SK-N-MC (cell line): ENCODE measurements at regions not wholly inside any gene's neighbourhood (a gene's known extent, or its start where the extent isn't known, plus 50 kb on each side); places are given as distances from the start of the nearest gene placed in this dataset.

Experiments
- DNase-seq: peaks from one replicate; pipeline ENCODE4 v3.0.0-alpha.2; 2011; ENCODE audit warnings: low read depth, low spot score
- H3K27ac ChIP-seq: fragments of 200-600 bp; sonication (generic); 2 replicates; pipeline ENCODE4 v1.5.1; 2016; ENCODE audit warnings: mixed run types
- H3K36me3 ChIP-seq: fragments of 200-600 bp; sonication (generic); 2 replicates; pipeline ENCODE4 v1.6.1; 2017; ENCODE audit warnings: antibody characterized with exemption, low read length, mixed read lengths; ENCODE audit not compliant: insufficient read depth
- H3K4me3 ChIP-seq: fragments of 200-600 bp; sonication (generic); 2 replicates; pipeline ENCODE4 v1.5.1; 2016
- H3K9ac ChIP-seq: fragments of 200-600 bp; sonication (generic); 2 replicates; pipeline ENCODE4 v1.8.0; 2017; ENCODE audit warnings: mixed run types, mixed read lengths; ENCODE audit not compliant: insufficient read length
- H3K9me3 ChIP-seq: fragments of 200-600 bp; sonication (generic); 2 replicates; pipeline ENCODE4 v1.6.1; 2017; ENCODE audit warnings: low read depth, mild to moderate bottlenecking, antibody characterized with exemption, low read length, moderate library complexity, mixed read lengths
- EZH2 ChIP-seq: fragments of 200-600 bp; sonication (generic); IDR thresholded peaks from one replicate; pipeline ENCODE4 v1.6.1; 2017; ENCODE audit warnings: antibody characterized with exemption
- FOXP2 ChIP-seq: optimal IDR thresholded peaks from 2 replicates; pipeline ENCODE3; 2011; ENCODE audit warnings: mild to moderate bottlenecking, moderate library complexity; ENCODE audit not compliant: insufficient read depth; ENCODE audit errors: extremely low read length, control extremely low read depth
- POLR2AphosphoS5 ChIP-seq: IDR thresholded peaks from 2 replicates; pipeline ENCODE4 v1.6.1; 2012; ENCODE audit warnings: mild to moderate bottlenecking, low read depth, low read length, borderline replicate concordance

- Histone ChIP-seq H3K9ac (no peak overlapping the region), H3K27ac (peak overlapping the region; percentile 19; the same call in 1 of the 2 replicates), H3K9me3 (no peaks in the 10 kb centered on the region; the same call in 1 of the 2 replicates), H3K4me3 (peak overlapping the region; percentile 16), H3K36me3 (no peaks in the 10 kb centered on the region)
- no peak for DNase-seq
- TF ChIP-seq POLR2AphosphoS5 (no peak), FOXP2 (no peak), EZH2 (no peak)
These were observed 233.3 kb downstream of the OPA1 start for GRCh38 chr3:193826159-193826795.

DNA sequence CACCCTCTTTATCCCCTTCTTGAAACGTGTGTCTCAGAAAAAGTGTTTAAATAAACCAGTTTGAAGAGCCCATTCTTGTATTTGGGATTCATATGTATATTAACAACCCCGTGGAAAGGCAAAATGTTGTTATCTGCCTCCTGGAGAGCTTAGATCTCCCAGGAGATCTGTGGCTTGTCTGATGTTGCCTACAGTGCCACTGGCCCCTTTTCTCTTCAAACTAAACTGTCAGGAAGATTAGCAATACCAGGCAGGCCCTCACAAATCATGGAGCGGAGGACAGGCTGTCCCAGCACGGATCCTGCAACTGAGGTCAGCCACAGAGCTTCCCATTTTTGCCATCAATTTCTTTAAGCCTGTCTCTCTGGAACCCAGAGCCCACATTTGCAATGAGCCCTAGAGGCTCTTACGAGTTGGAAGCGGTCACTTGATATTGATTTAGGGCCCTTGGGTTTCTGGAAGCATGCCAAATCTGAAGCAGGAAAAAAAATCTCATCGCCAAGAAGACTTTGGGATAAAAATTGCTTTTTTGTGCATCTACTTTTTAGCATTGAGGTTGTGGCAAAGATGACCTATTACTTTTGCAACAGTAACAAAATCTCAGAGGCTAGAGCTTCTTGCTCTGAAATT is 234.1 kb downstream of the OPA1 start:
- Histone ChIP-seq H3K27ac (peak overlapping the region; percentile 19; the same call in 1 of the 2 replicates), H3K36me3 (no peaks in the 10 kb centered on the region), H3K9ac (peak overlapping the region; percentile 4), H3K9me3 (no peaks in the 10 kb centered on the region; the same call in 1 of the 2 replicates), H3K4me3 (peak overlapping the region; percentile 16)
- DNase-seq = no peak
- TF ChIP-seq POLR2AphosphoS5 = no peak
- TF ChIP-seq FOXP2 = peak; percentile 33
- TF ChIP-seq EZH2 = no peak

DNA sequence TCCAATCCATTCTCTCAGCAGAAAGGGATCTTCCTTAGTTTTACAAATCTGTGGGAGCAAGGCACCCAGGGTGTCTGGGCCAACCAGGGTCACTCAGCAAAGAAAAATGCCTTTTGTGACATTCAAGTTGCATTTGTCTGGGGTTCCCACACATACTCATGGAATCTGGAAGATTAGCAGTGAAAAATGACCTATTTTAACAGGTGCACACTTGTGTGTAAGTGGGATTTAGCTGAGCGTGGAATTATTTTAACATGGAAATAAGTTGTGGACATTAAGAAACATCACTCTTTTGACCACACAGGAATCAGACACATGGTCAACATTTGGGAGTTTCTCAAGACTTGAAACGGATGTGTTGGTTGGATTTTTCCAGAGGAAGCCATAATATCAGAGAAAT is 234.9 kb downstream of the OPA1 start:
- no peak overlapping the region for H3K27ac ChIP-seq
- no peak overlapping the region for H3K9ac ChIP-seq
- H3K4me3 ChIP-seq = no peak overlapping the region
- TF ChIP-seq FOXP2 (no peak), POLR2AphosphoS5 (no peak)
- no peaks in the 10 kb centered on the region; the same call in 1 of the 2 replicates for H3K9me3 ChIP-seq
- DNase-seq = no peak
- no peaks in the 10 kb centered on the region for H3K36me3 ChIP-seq

DNA sequence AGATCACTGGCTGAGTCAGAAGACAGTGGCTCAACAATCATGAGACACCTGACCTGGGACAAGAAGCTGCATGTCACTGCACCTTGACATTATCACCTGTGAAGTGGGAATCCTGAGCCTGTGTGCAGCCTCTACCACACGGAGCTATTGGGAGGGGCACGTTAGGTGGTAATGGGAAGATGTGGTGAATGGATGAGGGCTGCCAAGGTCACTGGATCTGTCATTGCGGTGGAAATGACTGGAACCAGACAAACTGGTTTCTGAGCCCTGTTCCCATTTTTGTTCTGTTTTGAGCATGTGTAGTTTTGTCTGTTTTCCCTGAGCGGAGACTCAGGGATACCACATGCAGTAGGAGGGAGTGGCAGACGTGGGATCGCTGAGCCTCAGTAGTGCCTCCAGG is 235.5 kb downstream of the OPA1 start:
- H3K4me3 ChIP-seq = no peak overlapping the region
- no peak for DNase-seq
- no peaks in the 10 kb centered on the region for H3K36me3 ChIP-seq
- H3K27ac ChIP-seq = no peak overlapping the region
- H3K9ac ChIP-seq = no peak overlapping the region
- TF ChIP-seq FOXP2 = no peak
- no peak for TF ChIP-seq EZH2
- no peak for TF ChIP-seq POLR2AphosphoS5
- no peaks in the 10 kb centered on the region; the same call in 1 of the 2 replicates for H3K9me3 ChIP-seq

GRCh38 chr3:193829781-193830180 is 236.8 kb downstream of the OPA1 start:
- no peaks in the 10 kb centered on the region for H3K36me3 ChIP-seq
- no peak for TF ChIP-seq POLR2AphosphoS5
- no peak for TF ChIP-seq FOXP2
- TF ChIP-seq EZH2 = no peak
- no peak overlapping the region for H3K9ac ChIP-seq
- H3K4me3 ChIP-seq = no peak overlapping the region
- no peak overlapping the region for H3K27ac ChIP-seq
- no peaks in the 10 kb centered on the region for H3K9me3 ChIP-seq
- DNase-seq = no peak

DNA sequence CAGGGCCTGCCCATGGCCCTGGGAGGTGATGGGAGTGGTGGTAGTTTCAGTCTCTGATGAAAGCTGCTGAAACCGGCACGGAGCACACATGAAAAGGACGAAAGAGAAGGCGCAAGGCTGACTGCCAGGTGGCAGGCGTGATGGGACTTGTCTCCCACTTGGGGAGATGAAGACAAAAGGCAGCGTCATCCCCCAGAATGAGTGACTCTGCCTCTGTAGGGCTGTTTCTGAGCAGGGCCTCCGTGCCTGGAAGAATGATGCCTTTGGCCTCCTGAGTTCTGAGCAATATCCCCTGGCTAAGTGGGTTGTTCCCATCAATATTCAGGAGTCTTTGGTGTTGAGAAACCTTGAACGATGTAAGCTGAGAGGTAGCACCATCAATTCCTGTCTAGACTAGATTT is 237.8 kb downstream of the OPA1 start:
- H3K9me3 ChIP-seq = no peaks in the 10 kb centered on the region
- no peak for DNase-seq
- TF ChIP-seq FOXP2 (no peak), EZH2 (no peak)
- H3K9ac ChIP-seq = no peak overlapping the region
- no peaks in the 10 kb centered on the region for H3K36me3 ChIP-seq
- no peak overlapping the region for H3K4me3 ChIP-seq
- no peak overlapping the region for H3K27ac ChIP-seq

GRCh38 chr3:193831495-193832455 is 238.8 kb downstream of the OPA1 start:
- Histone ChIP-seq H3K36me3 (no peaks in the 10 kb centered on the region), H3K4me3 (no peak overlapping the region), H3K9me3 (no peaks in the 10 kb centered on the region), H3K9ac (no peak overlapping the region), H3K27ac (no peak overlapping the region)
- TF ChIP-seq FOXP2 (no peak), EZH2 (no peak), POLR2AphosphoS5 (no peak)
- DNase-seq = no peak

DNA sequence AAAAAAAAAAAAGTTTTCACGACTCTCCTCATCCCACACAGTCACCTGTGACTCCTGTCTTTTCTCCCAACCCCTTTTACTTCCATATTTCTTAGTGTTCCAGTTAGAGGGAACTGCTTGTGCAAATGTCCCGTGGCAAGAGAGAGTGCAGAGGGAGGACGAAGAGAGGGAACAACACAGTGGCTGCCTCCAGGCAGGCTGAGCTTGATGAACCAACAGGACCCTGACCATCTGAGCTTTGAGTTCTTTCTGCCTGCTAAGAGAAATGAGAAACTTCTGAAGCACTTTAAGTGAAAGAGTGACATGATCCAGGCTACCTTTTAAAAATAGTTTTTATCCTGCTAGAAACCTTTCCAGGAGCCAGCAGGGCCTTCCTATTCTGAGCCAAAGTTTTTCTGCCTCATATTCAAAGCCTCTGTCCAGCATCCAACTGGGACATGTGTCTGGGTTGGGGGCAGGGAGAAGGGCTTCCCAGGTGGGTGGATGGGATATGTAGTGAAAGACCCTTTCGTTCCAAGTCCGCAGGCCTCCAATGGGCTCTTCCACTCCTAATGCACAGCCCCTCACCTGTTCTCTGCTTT is 239.9 kb downstream of the OPA1 start:
- no peak for DNase-seq
- Histone ChIP-seq H3K9me3 (no peaks in the 10 kb centered on the region), H3K36me3 (no peaks in the 10 kb centered on the region), H3K27ac (no peak overlapping the region), H3K4me3 (no peak overlapping the region), H3K9ac (no peak overlapping the region)
- no peak for TF ChIP-seq FOXP2
- no peak for TF ChIP-seq POLR2AphosphoS5
- TF ChIP-seq EZH2 = no peak
